Erythroblast (primary cell): ENCODE measurements at regions not wholly inside any gene's neighbourhood (a gene's known extent, or its start where the extent isn't known, plus 50 kb on each side); places are given as distances from the start of the nearest gene placed in this dataset.

Source experiments
- GATA1 ChIP-seq: IDR thresholded peaks from 2 replicates; pipeline ENCODE4 v1.6.1; 2011; ENCODE audit warnings: low read depth, mild to moderate bottlenecking, control low read depth, low read length, moderate library complexity
- POLR2A ChIP-seq: IDR thresholded peaks from 2 replicates; pipeline ENCODE4 v1.6.1; 2011; ENCODE audit warnings: mild to moderate bottlenecking, low read length

GRCh38 chr1:198850196-198850595 lies 211.4 kb downstream of the PTPRC start:
- TF ChIP-seq POLR2A (no peak), GATA1 (no peak)
